OCI-LY1 (cell line): ENCODE measurements at regions not wholly inside any gene's neighbourhood (a gene's known extent, or its start where the extent isn't known, plus 50 kb on each side); places are given as distances from the start of the nearest gene placed in this dataset.

ENCODE experiments used
- EZH2 ChIP-seq: fragments of 200-600 bp; sonication (generic), shearing (Covaris generic); IDR thresholded peaks from 2 replicates; pipeline ENCODE4 v1.8.0; 2017; ENCODE audit warnings: borderline replicate concordance, mixed run types, mild to moderate bottlenecking, antibody characterized with exemption, low read length, moderate library complexity, mixed read lengths
- TF ChIP-seq, protein P1 (sequence below): fragments of 200-600 bp; sonication (generic), shearing (Covaris generic); IDR thresholded peaks from 2 replicates; pipeline ENCODE4 v1.5.1; 2017; ENCODE audit warnings: mild to moderate bottlenecking, antibody characterized with exemption, low read length, moderate library complexity, mixed read lengths

DNA sequence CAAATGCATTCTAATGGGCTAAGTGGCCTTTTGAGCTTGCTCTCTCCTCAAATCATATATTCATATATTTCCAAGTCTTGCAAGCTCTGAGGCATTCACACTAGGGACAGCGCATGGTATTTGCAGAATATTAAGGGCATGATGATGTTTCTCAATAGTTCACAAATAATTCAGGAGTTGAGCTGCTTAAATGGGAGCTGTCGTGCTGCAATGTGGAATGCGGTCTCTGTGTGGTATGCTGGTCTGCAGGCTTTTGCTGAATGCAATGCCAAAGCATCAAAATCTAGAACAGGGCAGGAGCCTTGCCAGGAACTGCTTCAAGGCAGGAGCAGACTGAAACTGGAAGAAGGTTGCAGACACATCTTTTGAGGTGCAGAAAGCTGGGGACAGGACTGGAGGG is 1060.0 kb downstream of the TBC1D22A start:
- TF ChIP-seq, protein P1, sequence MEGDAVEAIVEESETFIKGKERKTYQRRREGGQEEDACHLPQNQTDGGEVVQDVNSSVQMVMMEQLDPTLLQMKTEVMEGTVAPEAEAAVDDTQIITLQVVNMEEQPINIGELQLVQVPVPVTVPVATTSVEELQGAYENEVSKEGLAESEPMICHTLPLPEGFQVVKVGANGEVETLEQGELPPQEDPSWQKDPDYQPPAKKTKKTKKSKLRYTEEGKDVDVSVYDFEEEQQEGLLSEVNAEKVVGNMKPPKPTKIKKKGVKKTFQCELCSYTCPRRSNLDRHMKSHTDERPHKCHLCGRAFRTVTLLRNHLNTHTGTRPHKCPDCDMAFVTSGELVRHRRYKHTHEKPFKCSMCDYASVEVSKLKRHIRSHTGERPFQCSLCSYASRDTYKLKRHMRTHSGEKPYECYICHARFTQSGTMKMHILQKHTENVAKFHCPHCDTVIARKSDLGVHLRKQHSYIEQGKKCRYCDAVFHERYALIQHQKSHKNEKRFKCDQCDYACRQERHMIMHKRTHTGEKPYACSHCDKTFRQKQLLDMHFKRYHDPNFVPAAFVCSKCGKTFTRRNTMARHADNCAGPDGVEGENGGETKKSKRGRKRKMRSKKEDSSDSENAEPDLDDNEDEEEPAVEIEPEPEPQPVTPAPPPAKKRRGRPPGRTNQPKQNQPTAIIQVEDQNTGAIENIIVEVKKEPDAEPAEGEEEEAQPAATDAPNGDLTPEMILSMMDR, result no peak
- no peak for TF ChIP-seq EZH2
